Body of pancreas (tissue), 4 donors: ENCODE measurements at regions not wholly inside any gene's neighbourhood (a gene's known extent, or its start where the extent isn't known, plus 50 kb on each side); places are given as distances from the start of the nearest gene placed in this dataset.

ENCODE experiments used
- CTCF ChIP-seq, 7 experiments: fragments of 450-650 bp in 4 of 7; fragments of 200-600 bp in 3 of 7; sonication (generic) in 3 of 7; IDR thresholded peaks; one replicate each; pipeline ENCODE4 v1.5.1; 2016 to 2019; ENCODE audit warnings: antibody characterized with exemption in 7 of 7
- POLR2A ChIP-seq, 3 donors: fragments of 450-650 bp; IDR thresholded peaks; one replicate each; pipeline ENCODE4 v1.6.1; 2016; ENCODE audit warnings: antibody characterized with exemption in 3 of 3, mild to moderate bottlenecking in 2 of 3

GRCh38 chr16:62870554-62870953 is 834.3 kb upstream of the CDH8 start:
- TF ChIP-seq CTCF (IDR thresholded peaks at IDR 0.05) (no peak), POLR2A (IDR thresholded peaks at IDR 0.05) (no peak)
